ENCODE measurements at regions not wholly inside any gene's neighbourhood (a gene's known extent, or its start where the extent isn't known, plus 50 kb on each side); places are given as distances from the start of the nearest gene placed in this dataset.

GRCh38 chr2:15713475-15713874 lies 121.8 kb downstream of the DDX1 start:
- no peak for TF ChIP-seq FOXP2 (optimal IDR thresholded peaks at IDR 0.05; ENCODE audit: borderline replicate concordance, extremely low read depth, extremely low read length, insufficient read depth)
- no peak for TF ChIP-seq SIN3A (IDR thresholded peaks at IDR 0.05; ENCODE audit: borderline replicate concordance, insufficient read depth, low read length)
- no peak for TF ChIP-seq POLR2AphosphoS5 (IDR thresholded peaks at IDR 0.05; ENCODE audit: low read depth, low read length)
- no peak for TF ChIP-seq TAF1 (IDR thresholded peaks at IDR 0.05; ENCODE audit: borderline replicate concordance, insufficient read depth, low read length)
- TF ChIP-seq REST (IDR thresholded peaks at IDR 0.05; ENCODE audit: insufficient read depth in 1 of 2, low read depth in 2 of 2, low read length in 2 of 2) = no peak

DNA sequence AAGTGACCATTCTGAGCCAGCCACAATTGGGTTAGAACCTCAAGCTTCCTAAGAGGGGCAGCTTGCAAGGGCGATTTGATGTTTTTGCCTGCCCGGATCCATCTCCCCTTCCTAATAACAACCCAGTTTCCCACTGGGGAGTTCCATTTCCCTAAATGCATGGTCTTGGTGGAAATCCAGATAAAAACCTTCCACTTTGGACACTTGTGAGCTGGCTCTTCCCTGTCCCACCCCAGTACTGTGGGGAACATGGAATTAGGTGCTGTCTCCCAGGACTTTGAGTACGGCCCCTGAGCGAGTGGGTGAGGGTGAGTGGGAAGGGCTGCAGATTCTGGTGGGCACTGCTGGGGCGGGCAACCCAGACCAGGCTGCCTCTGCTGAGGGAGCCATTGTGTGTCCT lies 122.3 kb downstream of the DDX1 start:
- TF ChIP-seq SIN3A (IDR thresholded peaks at IDR 0.05; ENCODE audit: borderline replicate concordance, insufficient read depth, low read length) (no peak), TAF1 (IDR thresholded peaks at IDR 0.05; ENCODE audit: borderline replicate concordance, insufficient read depth, low read length) (no peak), REST (IDR thresholded peaks at IDR 0.05; ENCODE audit: insufficient read depth in 1 of 2, low read depth in 2 of 2, low read length in 2 of 2) (no peak), POLR2AphosphoS5 (IDR thresholded peaks at IDR 0.05; ENCODE audit: low read depth, low read length) (no peak), FOXP2 (optimal IDR thresholded peaks at IDR 0.05; ENCODE audit: borderline replicate concordance, extremely low read depth, extremely low read length, insufficient read depth) (no peak)

- TF ChIP-seq TAF1 (IDR thresholded peaks at IDR 0.05; ENCODE audit: borderline replicate concordance, insufficient read depth, low read length) (no peak), SIN3A (IDR thresholded peaks at IDR 0.05; ENCODE audit: borderline replicate concordance, insufficient read depth, low read length) (no peak), FOXP2 (optimal IDR thresholded peaks at IDR 0.05; ENCODE audit: borderline replicate concordance, extremely low read depth, extremely low read length, insufficient read depth) (no peak), POLR2AphosphoS5 (IDR thresholded peaks at IDR 0.05; ENCODE audit: low read depth, low read length) (no peak), REST (IDR thresholded peaks at IDR 0.05; ENCODE audit: insufficient read depth in 1 of 2, low read depth in 2 of 2, low read length in 2 of 2) (no peak)
These were observed 122.9 kb downstream of the DDX1 start for GRCh38 chr2:15714609-15715008.

GRCh38 chr2:15715596-15715995 lies 123.9 kb downstream of the DDX1 start:
- TF ChIP-seq REST (IDR thresholded peaks at IDR 0.05; ENCODE audit: insufficient read depth in 1 of 2, low read depth in 2 of 2, low read length in 2 of 2) (no peak), POLR2AphosphoS5 (IDR thresholded peaks at IDR 0.05; ENCODE audit: low read depth, low read length) (no peak), SIN3A (IDR thresholded peaks at IDR 0.05; ENCODE audit: borderline replicate concordance, insufficient read depth, low read length) (no peak), TAF1 (IDR thresholded peaks at IDR 0.05; ENCODE audit: borderline replicate concordance, insufficient read depth, low read length) (no peak), FOXP2 (optimal IDR thresholded peaks at IDR 0.05; ENCODE audit: borderline replicate concordance, extremely low read depth, extremely low read length, insufficient read depth) (no peak)
